Femur (tissue), 1 donor: ENCODE measurements at regions not wholly inside any gene's neighbourhood (a gene's known extent, or its start where the extent isn't known, plus 50 kb on each side); places are given as distances from the start of the nearest gene placed in this dataset.

Source experiments
- DNase-seq: peaks from one replicate; pipeline ENCODE4 v3.0.0-alpha.2; 2017

- no peak for DNase-seq
Measured at GRCh38 chr16:55380485-55380884, 56.5 kb downstream of the IRX6 start.

GRCh38 chr16:55384288-55385247 lies 60.6 kb downstream of the IRX6 start:
- no peak for DNase-seq

- DNase-seq, result no peak
Measured at GRCh38 chr16:55385359-55385758, 61.4 kb downstream of the IRX6 start.

GRCh38 chr16:55386534-55387296 lies 62.7 kb downstream of the IRX6 start:
- DNase-seq, result no peak

- DNase-seq, result no peak
Measured at GRCh38 chr16:55388131-55388862, 64.3 kb downstream of the IRX6 start.

- no peak for DNase-seq
Measured at GRCh38 chr16:55389426-55390073, 65.5 kb downstream of the IRX6 start.

- no peak for DNase-seq
Measured at GRCh38 chr16:55390630-55391237, 66.7 kb downstream of the IRX6 start.

- no peak for DNase-seq
Measured at GRCh38 chr16:55391760-55392375, 67.9 kb downstream of the IRX6 start.

GRCh38 chr16:55392701-55393100 lies 68.7 kb downstream of the IRX6 start:
- no peak for DNase-seq

GRCh38 chr16:55393991-55394390 lies 70.0 kb downstream of the IRX6 start:
- DNase-seq, result peak; percentile 56

- no peak for DNase-seq
Measured at GRCh38 chr16:55398762-55399161, 74.8 kb downstream of the IRX6 start.

- DNase-seq, result no peak
Measured at GRCh38 chr16:55399911-55400310, 75.9 kb downstream of the IRX6 start.

- no peak for DNase-seq
Measured at GRCh38 chr16:55401046-55401445, 77.0 kb downstream of the IRX6 start.

GRCh38 chr16:55403464-55403863 lies 75.5 kb upstream of the MMP2 start:
- no peak for DNase-seq

- DNase-seq, result no peak
Measured at GRCh38 chr16:55406651-55407050, 72.3 kb upstream of the MMP2 start.

GRCh38 chr16:55408661-55409060 lies 70.3 kb upstream of the MMP2 start:
- no peak for DNase-seq

- no peak for DNase-seq
Measured at GRCh38 chr16:55411231-55411630, 67.8 kb upstream of the MMP2 start.

GRCh38 chr16:55418586-55418985 lies 60.4 kb upstream of the MMP2 start:
- DNase-seq, result no peak

GRCh38 chr16:55421226-55421625 lies 57.8 kb upstream of the MMP2 start:
- DNase-seq, result no peak

- no peak for DNase-seq
Measured at GRCh38 chr16:55426865-55427484, 52.0 kb upstream of the MMP2 start.
